IMR-90 (cell line): ENCODE measurements at regions not wholly inside any gene's neighbourhood (a gene's known extent, or its start where the extent isn't known, plus 50 kb on each side); places are given as distances from the start of the nearest gene placed in this dataset.

Source experiments
- ATAC-seq: fragments of 200-7000 bp; cut with Tn5 transposase; 2 replicates; pipeline ENCODE4 v1.9.1; 2020; ENCODE audit warnings: low read depth, mild to moderate bottlenecking, moderate library complexity
- BruUV-seq: library from RNA; stranded (reverse); fragments of 400-500 nt; replicated peaks from 2 replicates; lab custom pipeline; 2021; lab: Mats Ljungman, UMichigan
- CTCF ChIA-PET: fragments of 300-600 bp; formaldehyde crosslinking; extraction: SDS; loops from one replicate; lab custom pipeline; 2021; ENCODE audit warnings: antibody characterized with exemption; lab: Yijun Ruan, JAX
- POLR2A ChIA-PET: fragments of 300-600 bp; sonication (Branson Sonifier 250); formaldehyde crosslinking; loops from one replicate; lab custom pipeline; 2022; ENCODE audit warnings: antibody characterized with exemption; ENCODE audit not compliant: unreplicated experiment; lab: Charles Lee
- DNase-seq: peaks from one replicate; pipeline ENCODE4 v3.0.0; 2013
- H2AFZ ChIP-seq: replicated peaks from 2 replicates; pipeline ENCODE3; 2013; ENCODE audit warnings: low read length, mild to moderate bottlenecking; ENCODE audit not compliant: poor library complexity
- H2AK5ac ChIP-seq: 2 replicates; pipeline ENCODE4 v1.6.1; 2013; ENCODE audit warnings: low read depth, low read length, inconsistent platforms
- H2AK9ac ChIP-seq: replicated peaks from 2 replicates; pipeline ENCODE3; 2013; ENCODE audit warnings: mild to moderate bottlenecking, low read depth, low read length, moderate library complexity; ENCODE audit not compliant: poor library complexity
- H2BK120ac ChIP-seq: 2 replicates; pipeline ENCODE4 v1.6.1; 2013; ENCODE audit warnings: low read depth, low read length, inconsistent platforms
- H2BK15ac ChIP-seq: 3 replicates; pipeline ENCODE4 v1.6.1; 2013; ENCODE audit warnings: low read depth, low read length, inconsistent platforms
- H2BK20ac ChIP-seq: 2 replicates; pipeline ENCODE4 v1.6.1; 2013; ENCODE audit warnings: low read depth, mild to moderate bottlenecking, inconsistent platforms, low read length, moderate library complexity
- H2BK5ac ChIP-seq: 2 replicates; pipeline ENCODE4 v1.6.1; 2013; ENCODE audit warnings: mild to moderate bottlenecking, low read depth, low read length, inconsistent platforms; ENCODE audit not compliant: poor library complexity, severe bottlenecking
- H3K14ac ChIP-seq: replicated peaks from 2 replicates; pipeline ENCODE4 v1.6.1; 2013; ENCODE audit warnings: low read depth, low read length, inconsistent platforms
- H3K18ac ChIP-seq: 2 replicates; pipeline ENCODE4 v1.6.1; 2013; ENCODE audit warnings: low read depth, low read length, control low read depth
- H3K23ac ChIP-seq: 2 replicates; pipeline ENCODE4 v1.6.1; 2013; ENCODE audit warnings: low read depth, low read length, inconsistent platforms
- H3K27ac ChIP-seq: 2 replicates; pipeline ENCODE4 v1.5.1; 2013; ENCODE audit warnings: mild to moderate bottlenecking, control low read depth, low read length; ENCODE audit not compliant: insufficient read depth
- H3K27me3 ChIP-seq: 2 replicates; pipeline ENCODE4 v1.6.1; 2013; ENCODE audit warnings: low read length; ENCODE audit not compliant: control insufficient read depth, insufficient read depth
- H3K36me3 ChIP-seq: 2 replicates; pipeline ENCODE4 v1.6.1; 2013; ENCODE audit warnings: low read length, mixed read lengths; ENCODE audit not compliant: control insufficient read depth, insufficient read depth
- H3K4ac ChIP-seq: 2 replicates; pipeline ENCODE4 v1.6.1; 2013; ENCODE audit warnings: low read depth, low read length, inconsistent platforms
- H3K4me1 ChIP-seq: 2 replicates; pipeline ENCODE4 v1.6.1; 2013; ENCODE audit warnings: low read length, mixed read lengths; ENCODE audit not compliant: control insufficient read depth, insufficient read depth
- H3K4me2 ChIP-seq: 2 replicates; pipeline ENCODE4 v1.6.1; 2013; ENCODE audit warnings: low read depth, mild to moderate bottlenecking, control low read depth, low read length, moderate library complexity
- H3K4me3 ChIP-seq: 2 replicates; pipeline ENCODE4 v1.5.1; 2013; ENCODE audit warnings: low read depth, mild to moderate bottlenecking, control low read depth, low read length, moderate library complexity; ENCODE audit not compliant: insufficient read depth
- H3K56ac ChIP-seq: 2 replicates; pipeline ENCODE4 v1.6.1; 2013; ENCODE audit warnings: low read length, inconsistent platforms; ENCODE audit not compliant: insufficient read depth; ENCODE audit errors: extremely low read depth
- H3K79me1 ChIP-seq, 2 experiments: 2 replicates each; pipeline ENCODE4 v1.6.1; 2013; ENCODE audit warnings: low read length in 2 of 2, inconsistent platforms in 1 of 2, low read depth in 1 of 2
- H3K9ac ChIP-seq: 2 replicates; pipeline ENCODE4 v1.6.1; 2013; ENCODE audit warnings: low read depth, low read length, control low read depth
- H3K9me1 ChIP-seq: 2 replicates; pipeline ENCODE4 v1.6.1; 2013; ENCODE audit warnings: low read length, inconsistent platforms; ENCODE audit not compliant: insufficient read depth
- H3K9me3 ChIP-seq: 2 replicates; pipeline ENCODE4 v1.6.1; 2013; ENCODE audit warnings: low read length; ENCODE audit not compliant: control insufficient read depth, insufficient read depth
- H4K20me1 ChIP-seq: 2 replicates; pipeline ENCODE4 v1.6.1; 2013; ENCODE audit warnings: low read length, inconsistent platforms; ENCODE audit not compliant: insufficient read depth
- H4K5ac ChIP-seq: 2 replicates; pipeline ENCODE4 v1.6.1; 2013; ENCODE audit warnings: mild to moderate bottlenecking, low read depth, low read length, control low read depth
- H4K8ac ChIP-seq, 2 experiments: 2 replicates each; pipeline ENCODE4 v1.6.1; 2013; ENCODE audit warnings: low read depth in 2 of 2, low read length in 2 of 2, control low read depth in 1 of 2, inconsistent platforms in 1 of 2
- H4K91ac ChIP-seq: 2 replicates; pipeline ENCODE4 v1.6.1; 2013; ENCODE audit warnings: low read depth, low read length, inconsistent platforms; ENCODE audit not compliant: insufficient read depth
- BHLHE40 ChIP-seq: fragments of 150-350 bp; IDR thresholded peaks from 2 replicates; pipeline ENCODE4 v1.6.1; 2016; ENCODE audit warnings: mild to moderate bottlenecking, low read depth, low read length
- CHD1 ChIP-seq: IDR thresholded peaks from 2 replicates; pipeline ENCODE4 v1.6.1; 2012; ENCODE audit warnings: low read depth, low read length, improper control_type of control experiment
- FOS ChIP-seq: fragments of 150-350 bp; IDR thresholded peaks from 2 replicates; pipeline ENCODE4 v1.6.1; 2016; ENCODE audit warnings: low read depth, low read length
- MAFK ChIP-seq: IDR thresholded peaks from 2 replicates; pipeline ENCODE4 v1.6.1; 2012; ENCODE audit warnings: low read depth, low read length, improper control_type of control experiment
- MAZ ChIP-seq: IDR thresholded peaks from 2 replicates; pipeline ENCODE4 v1.6.1; 2012; ENCODE audit warnings: low read depth, mild to moderate bottlenecking, low read length, improper control_type of control experiment, moderate library complexity, borderline replicate concordance
- NFE2L2 ChIP-seq: fragments of 150-350 bp; IDR thresholded peaks from 2 replicates; pipeline ENCODE4 v1.6.1; 2016; ENCODE audit warnings: low read depth, mild to moderate bottlenecking, low read length
- POLR2A ChIP-seq: IDR thresholded peaks from 2 replicates; pipeline ENCODE4 v1.6.1; 2012; ENCODE audit warnings: mild to moderate bottlenecking, low read depth, low read length
- RAD21 ChIP-seq: IDR thresholded peaks from 2 replicates; pipeline ENCODE4 v1.6.1; 2012; ENCODE audit warnings: low read length, improper control_type of control experiment
- RCOR1 ChIP-seq: IDR thresholded peaks from 2 replicates; pipeline ENCODE4 v1.6.1; 2012; ENCODE audit warnings: mild to moderate bottlenecking, low read length, improper control_type of control experiment; ENCODE audit not compliant: insufficient replicate concordance
- RFX5 ChIP-seq: IDR thresholded peaks from 2 replicates; pipeline ENCODE4 v1.8.0; 2012; ENCODE audit warnings: low read depth, mild to moderate bottlenecking, low read length, moderate library complexity
- SMC3 ChIP-seq: fragments of 150-350 bp; IDR thresholded peaks from 2 replicates; pipeline ENCODE4 v1.6.1; 2016; ENCODE audit warnings: low read depth, mild to moderate bottlenecking, antibody characterized with exemption, low read length, moderate library complexity
- WGBS, 2 experiments: methylation state at CpG; one replicate each; pipeline versions ENCODE4 v1.1.5 to v1.1.7; 2013; ENCODE audit warnings: missing lambda C conversion rate in 2 of 2; ENCODE audit not compliant: insufficient read length in 1 of 2; ENCODE audit errors: extremely low coverage in 2 of 2; 5-methylcytosine and 5-hydroxymethylcytosine counted together
- dilution Hi-C: fragments of 300-500 bp; cut with HindIII; formaldehyde crosslinking; loops from one replicate; pipeline ENCODE4 v1.14.3; 2018; ENCODE audit warnings: low sequenced_read_pairs; ENCODE audit not compliant: unreplicated experiment
- in situ Hi-C: fragments of 300-500 bp; cut with MboI; formaldehyde crosslinking; loops from 3 replicates; pipeline ENCODE4 v1.14.3; 2019; ENCODE audit warnings: low sequenced_read_pairs, inconsistent platforms, mixed read lengths
- intact Hi-C: fragments of 100-400 bp; cut with micrococcal nuclease; formaldehyde crosslinking; loops from 2 replicates; pipeline ENCODE4 v1.10.0; 2022
- TF ChIP-seq, protein P1 (sequence below): fragments of 150-350 bp; IDR thresholded peaks from 2 replicates; pipeline ENCODE4 v1.6.1; 2017; ENCODE audit warnings: mild to moderate bottlenecking, antibody characterized with exemption, low read length, low read depth
- TF ChIP-seq, protein P2 (sequence below): conservative IDR thresholded peaks from 2 replicates; pipeline ENCODE4 v1.5.1; 2012; ENCODE audit warnings: mild to moderate bottlenecking, low read depth, low read length, improper control_type of control experiment

DNA sequence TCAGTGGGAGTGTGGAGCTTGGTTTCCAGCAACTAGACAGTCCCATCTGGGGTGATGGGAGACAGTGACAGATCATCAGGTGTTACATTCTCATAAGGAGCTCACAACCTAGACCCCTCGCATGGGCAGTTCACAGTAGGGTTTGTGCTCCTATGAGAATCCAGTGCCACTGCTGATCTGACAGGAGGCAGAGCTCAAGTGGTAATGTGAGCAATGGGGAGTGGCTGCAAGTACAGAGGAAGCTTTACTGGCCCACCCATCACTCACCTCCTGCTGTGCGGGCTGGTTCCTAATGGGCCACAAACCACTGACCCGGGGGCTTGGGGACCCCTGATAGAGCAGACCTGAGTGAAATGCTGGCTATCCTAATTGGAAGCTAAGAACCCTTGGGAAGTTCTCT, 242.8 kb downstream of the BAMBI start:
- CTCF ChIA-PET: no interaction called here
- dilution Hi-C loops: no loop called here

More for the DNA sequence above, 242.8 kb downstream of the BAMBI start:
- Histone ChIP-seq H2AK9ac (no peak overlapping the region), H3K4me3 (no peak overlapping the region), H3K14ac (no peak overlapping the region), H2AK5ac (no peak overlapping the region), H4K5ac (no peak overlapping the region), H3K4ac (no peak overlapping the region), H3K4me1 (no peaks in the 10 kb centered on the region; the same call in 1 of the 2 replicates), H3K79me1 (no peaks in the 10 kb centered on the region), H3K9me3 (no peaks in the 10 kb centered on the region), H3K27me3 (no peaks in the 10 kb centered on the region), H3K36me3 (no peaks in the 10 kb centered on the region), H3K56ac (no peak overlapping the region), H3K9ac (no peak overlapping the region), H2BK5ac (no peak overlapping the region), H3K27ac (no peak overlapping the region), H3K18ac (no peak overlapping the region), H4K91ac (no peak overlapping the region), H4K8ac (no peak overlapping the region), H3K4me2 (no peak overlapping the region), H2BK20ac (no peak overlapping the region), H2AFZ (no peak overlapping the region), H4K20me1 (no peaks in the 10 kb centered on the region), H3K9me1 (no peaks in the 10 kb centered on the region), H2BK15ac (no peak overlapping the region), H2BK120ac (no peak overlapping the region), H3K23ac (no peak overlapping the region)
- ATAC-seq: no peak
- no peak for DNase-seq
- no TSS peak for BruUV-seq
- POLR2A ChIA-PET: no interaction called here
- in situ Hi-C loops: no loop called here
- TF ChIP-seq SMC3 (no peak), MAZ (no peak), FOS (no peak), MAFK (no peak), RCOR1 (no peak), POLR2A (no peak), CHD1 (no peak), RFX5 (no peak), RAD21 (no peak), NFE2L2 (no peak), BHLHE40 (no peak)
- TF ChIP-seq, protein P1, sequence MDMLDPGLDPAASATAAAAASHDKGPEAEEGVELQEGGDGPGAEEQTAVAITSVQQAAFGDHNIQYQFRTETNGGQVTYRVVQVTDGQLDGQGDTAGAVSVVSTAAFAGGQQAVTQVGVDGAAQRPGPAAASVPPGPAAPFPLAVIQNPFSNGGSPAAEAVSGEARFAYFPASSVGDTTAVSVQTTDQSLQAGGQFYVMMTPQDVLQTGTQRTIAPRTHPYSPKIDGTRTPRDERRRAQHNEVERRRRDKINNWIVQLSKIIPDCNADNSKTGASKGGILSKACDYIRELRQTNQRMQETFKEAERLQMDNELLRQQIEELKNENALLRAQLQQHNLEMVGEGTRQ: no peak
- TF ChIP-seq, protein P2, sequence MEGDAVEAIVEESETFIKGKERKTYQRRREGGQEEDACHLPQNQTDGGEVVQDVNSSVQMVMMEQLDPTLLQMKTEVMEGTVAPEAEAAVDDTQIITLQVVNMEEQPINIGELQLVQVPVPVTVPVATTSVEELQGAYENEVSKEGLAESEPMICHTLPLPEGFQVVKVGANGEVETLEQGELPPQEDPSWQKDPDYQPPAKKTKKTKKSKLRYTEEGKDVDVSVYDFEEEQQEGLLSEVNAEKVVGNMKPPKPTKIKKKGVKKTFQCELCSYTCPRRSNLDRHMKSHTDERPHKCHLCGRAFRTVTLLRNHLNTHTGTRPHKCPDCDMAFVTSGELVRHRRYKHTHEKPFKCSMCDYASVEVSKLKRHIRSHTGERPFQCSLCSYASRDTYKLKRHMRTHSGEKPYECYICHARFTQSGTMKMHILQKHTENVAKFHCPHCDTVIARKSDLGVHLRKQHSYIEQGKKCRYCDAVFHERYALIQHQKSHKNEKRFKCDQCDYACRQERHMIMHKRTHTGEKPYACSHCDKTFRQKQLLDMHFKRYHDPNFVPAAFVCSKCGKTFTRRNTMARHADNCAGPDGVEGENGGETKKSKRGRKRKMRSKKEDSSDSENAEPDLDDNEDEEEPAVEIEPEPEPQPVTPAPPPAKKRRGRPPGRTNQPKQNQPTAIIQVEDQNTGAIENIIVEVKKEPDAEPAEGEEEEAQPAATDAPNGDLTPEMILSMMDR: no peak
- no CpG with 5 or more reads among the region's 3 CpGs for WGBS, 2 experiments
- intact Hi-C loops: no loop called here
